HG02763 (cell line): ENCODE measurements at regions not wholly inside any gene's neighbourhood (a gene's known extent, or its start where the extent isn't known, plus 50 kb on each side); places are given as distances from the start of the nearest gene placed in this dataset.
"Not testable (repeated sequence)": the region's sequence is repeated elsewhere in the genome, so short reads cannot be mapped to it uniquely, and the experiment has no call there.

Experiments
- ATAC-seq: cut with Tn5 transposase; IDR thresholded peaks from one replicate; pipeline ENCODE4 v1.9.1; 2021; ENCODE audit warnings: mild to moderate bottlenecking, moderate library complexity; ENCODE audit not compliant: unreplicated experiment

DNA sequence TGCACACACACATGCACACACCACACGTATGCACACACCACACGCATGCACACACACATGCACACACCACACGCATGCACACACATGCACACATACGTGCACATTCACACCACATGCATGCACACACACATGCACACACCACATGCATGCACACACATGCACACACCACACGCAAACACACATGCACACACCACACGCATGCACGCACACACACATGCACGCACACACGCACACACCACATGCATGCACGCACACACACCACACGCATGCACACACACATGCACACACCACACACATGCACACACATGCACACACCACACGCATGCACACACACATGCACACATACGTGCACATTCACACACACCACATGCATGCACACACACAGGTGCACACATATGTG is 169.8 kb upstream of the SALL3 start:
- no peak for ATAC-seq

GRCh38 chr18:78810706-78811105 is 168.9 kb upstream of the SALL3 start:
- no peak for ATAC-seq

GRCh38 chr18:78812067-78812466 is 167.6 kb upstream of the SALL3 start:
- no peak for ATAC-seq

DNA sequence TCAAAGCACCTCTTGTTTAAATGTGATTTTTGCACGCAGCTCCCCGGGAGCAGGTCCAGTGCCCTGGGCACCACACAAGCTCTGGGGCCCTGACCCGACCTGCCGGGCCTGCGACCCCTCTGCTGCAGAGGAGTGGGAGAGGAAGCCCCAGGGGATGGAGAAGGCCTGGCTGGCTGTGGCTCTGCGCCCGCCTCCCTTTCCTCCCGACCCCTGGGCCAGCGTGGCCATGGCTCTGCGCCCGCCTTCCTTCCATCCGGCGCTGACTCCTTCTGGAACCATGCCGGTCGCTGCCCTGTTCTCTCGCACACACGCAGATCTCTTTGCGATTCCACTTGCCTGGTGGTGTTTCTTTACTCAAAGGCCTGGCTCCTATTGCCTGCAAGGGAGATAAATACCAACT is 166.5 kb upstream of the SALL3 start:
- no peak for ATAC-seq

DNA sequence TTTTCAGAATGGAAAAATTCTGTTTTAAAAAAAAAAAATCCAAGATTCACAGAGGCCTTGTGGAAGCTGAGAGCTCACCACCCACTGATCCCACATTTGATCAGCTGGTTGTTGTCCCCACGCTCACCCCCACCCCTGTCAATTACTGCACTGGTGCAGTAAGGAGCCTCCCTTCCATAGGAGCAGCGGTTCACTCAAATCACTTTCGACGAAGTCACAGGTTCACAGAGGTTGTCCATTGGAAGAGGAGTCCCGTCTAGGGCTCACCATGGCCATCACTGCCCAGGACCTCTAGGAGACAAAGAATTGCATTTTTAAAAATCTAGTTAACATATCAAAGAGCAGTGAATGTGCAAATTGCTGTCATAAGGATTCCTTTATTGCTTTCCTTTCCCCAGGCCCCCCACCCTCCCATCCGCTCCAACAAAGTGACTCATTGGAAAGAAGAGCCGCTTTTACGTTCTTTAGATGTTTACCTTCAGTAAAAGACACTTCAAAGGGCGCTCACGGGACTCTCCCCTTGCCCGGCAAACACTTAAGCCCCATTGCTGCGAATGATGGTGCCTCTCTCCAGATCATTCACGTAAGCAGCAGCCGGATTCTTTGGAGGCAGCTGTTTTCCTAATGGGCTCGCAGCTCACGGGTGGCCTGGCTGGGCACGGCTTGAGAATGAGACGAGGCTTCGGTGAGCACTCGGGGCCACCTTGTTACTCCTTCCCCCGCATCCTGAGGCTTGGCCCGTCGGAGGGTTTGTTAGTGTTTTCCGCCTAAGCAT is 165.5 kb upstream of the SALL3 start:
- ATAC-seq = no peak

- ATAC-seq = no peak
Measured at GRCh38 chr18:78814766-78815165, 164.9 kb upstream of the SALL3 start.

GRCh38 chr18:78816114-78816513 is 163.5 kb upstream of the SALL3 start:
- no peak for ATAC-seq

DNA sequence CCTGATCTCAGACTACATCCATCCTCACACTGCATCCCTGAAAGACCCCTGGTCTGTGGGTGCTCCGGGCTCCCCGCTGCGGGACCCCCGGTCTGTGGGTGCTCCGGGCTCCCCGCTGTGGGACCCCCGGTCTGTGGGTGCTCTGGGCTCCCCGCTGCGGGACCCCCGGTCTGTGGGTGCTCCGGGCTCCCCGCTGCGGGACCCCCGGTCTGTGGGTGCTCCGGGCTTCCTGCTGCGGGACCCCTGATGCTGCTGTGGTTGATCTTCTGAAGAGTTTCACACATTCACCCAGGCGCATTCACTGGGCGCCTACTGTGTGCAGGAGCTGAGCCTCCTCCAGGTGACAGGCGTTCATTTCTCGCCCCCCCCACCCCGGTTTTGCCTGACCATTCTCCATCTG is 162.7 kb upstream of the SALL3 start:
- no peak for ATAC-seq

DNA sequence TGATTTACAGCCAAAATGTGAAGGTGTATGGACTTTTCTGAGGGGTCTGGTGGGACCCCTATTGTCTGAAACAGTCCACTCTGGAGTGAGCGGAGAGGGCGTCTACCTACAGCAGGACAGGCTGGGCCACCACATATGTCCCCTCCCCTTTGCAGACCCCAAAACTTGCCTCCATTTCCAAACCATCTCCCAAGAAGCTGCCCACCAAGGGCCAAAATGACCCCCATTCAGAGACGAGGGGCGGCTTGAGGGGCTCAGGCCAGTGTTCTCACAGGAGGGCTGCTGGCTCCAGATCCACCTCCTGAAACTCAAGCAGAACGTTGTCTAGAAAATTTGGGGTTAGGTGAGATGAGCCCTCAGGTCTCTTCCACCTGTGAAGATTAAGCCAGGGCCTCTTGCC is 161.1 kb upstream of the SALL3 start:
- no peak for ATAC-seq

GRCh38 chr18:78818961-78819360 is 160.7 kb upstream of the SALL3 start:
- no peak for ATAC-seq

DNA sequence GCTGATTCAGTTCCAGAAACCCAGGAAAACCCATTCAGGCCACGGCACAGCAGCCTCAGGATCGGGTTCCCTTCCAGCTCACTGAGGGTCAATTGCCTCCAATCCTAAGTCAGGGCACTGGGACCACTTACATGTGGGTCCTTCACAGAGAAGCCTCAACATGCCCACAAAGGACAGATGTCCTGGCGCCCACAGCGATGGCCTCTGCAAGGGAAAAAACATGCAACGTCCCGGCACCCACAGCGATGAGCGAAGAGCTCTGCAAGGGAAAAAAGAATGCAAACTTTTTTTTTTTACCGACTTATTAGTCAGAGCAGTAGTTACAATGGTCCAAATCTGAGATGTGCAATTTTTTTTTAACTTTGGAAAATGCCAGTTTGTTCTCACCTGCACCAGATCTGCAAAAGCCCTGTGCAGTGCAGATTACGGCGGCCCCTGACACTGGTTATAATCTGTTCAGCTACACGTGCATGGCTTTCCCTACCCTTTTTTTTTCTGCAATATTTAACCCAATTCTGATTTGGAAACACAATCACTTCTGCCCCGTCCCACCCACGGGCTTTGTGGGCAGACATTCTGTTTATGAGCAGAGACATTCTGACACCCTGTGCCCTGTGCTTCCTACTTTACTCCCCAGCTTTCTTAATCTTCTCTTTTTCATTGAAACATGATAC is 159.3 kb upstream of the SALL3 start:
- ATAC-seq = no peak

DNA sequence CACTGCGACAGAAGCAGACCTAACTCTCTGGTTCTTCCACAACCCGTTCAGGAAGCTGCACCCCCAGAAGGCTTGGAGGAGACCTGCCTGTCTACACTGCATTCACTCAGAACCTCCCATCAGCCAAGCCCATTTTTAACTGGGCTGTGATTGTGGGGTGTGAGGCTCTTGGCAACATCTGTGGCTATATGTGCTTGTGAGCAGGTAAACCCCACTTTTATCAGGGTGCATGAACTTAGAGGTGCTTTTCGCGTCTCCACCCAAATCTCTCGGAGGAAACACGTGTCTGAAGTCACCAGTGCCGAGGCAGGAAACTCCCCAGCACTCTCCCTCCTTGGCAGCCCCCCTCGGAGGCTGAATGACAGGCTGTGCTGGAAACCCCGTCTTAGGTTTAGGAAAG is 158.2 kb upstream of the SALL3 start:
- no peak for ATAC-seq

GRCh38 chr18:78822171-78822948 is 157.3 kb upstream of the SALL3 start:
- no peak for ATAC-seq

GRCh38 chr18:78822949-78823285 is 156.7 kb upstream of the SALL3 start:
- ATAC-seq = no peak

- ATAC-seq = no peak
Measured at GRCh38 chr18:78825168-78825567, 154.4 kb upstream of the SALL3 start.

GRCh38 chr18:78826631-78827030 is 153.0 kb upstream of the SALL3 start:
- no peak for ATAC-seq

DNA sequence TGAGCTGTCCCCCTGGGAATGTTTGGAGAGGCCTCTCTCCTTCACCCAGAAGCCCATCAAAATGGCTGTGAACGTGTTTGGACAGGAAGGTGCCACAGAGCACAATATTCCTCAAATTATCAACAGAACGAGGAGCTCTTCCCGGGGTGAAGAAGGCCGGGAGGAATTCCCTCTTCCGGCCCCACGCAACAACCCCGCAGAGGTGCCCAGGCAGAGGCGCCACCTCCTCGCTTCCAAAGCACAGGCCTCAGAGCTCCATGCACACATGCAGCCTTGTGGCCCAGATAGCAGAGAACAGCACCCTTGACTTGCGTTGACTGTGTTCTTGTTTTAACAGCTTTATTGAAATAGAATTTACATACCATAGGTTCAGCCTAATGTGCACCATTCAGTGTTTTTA is 152.5 kb upstream of the SALL3 start:
- ATAC-seq = no peak

DNA sequence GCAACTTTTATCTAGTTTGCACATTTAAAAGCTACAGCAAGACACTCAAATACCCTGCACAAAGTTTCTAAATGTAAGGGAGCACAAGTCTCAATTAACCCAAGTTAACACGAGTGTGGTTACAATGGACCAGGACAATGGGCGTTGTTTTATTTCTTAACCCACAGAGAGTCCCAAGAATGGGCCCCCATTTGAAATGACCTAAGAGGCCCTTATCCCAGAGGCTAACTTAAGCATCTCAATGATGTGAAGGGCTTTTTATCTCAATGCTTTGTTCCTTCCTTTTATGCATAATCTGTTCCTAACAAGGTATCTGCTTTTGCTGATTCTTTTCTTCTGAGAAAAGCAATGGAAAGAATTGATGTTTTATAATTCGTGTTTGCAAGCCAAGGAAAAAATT is 151.5 kb upstream of the SALL3 start:
- no peak for ATAC-seq

- ATAC-seq = not testable (repeated sequence)
Measured at GRCh38 chr18:78829026-78829425, 150.6 kb upstream of the SALL3 start.

DNA sequence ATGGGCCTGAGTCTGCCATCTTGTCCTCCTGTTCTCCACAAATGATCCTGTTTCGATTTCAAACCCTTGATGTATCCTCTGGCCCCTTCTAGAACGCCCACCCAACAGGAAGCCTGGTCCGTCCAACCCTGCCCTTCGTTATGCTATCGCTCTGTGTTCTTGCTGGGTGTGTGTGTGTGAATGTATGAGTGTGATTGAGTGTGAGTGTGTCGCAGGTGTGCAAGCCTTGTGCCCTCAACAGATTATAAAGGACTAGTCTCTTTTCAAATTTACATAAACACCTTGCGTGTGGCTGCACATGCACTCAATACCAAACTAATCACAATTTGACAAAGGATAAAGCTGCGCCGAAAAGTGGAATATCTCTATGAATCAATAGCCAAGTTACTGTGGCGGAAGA is 149.5 kb upstream of the SALL3 start:
- no peak for ATAC-seq

DNA sequence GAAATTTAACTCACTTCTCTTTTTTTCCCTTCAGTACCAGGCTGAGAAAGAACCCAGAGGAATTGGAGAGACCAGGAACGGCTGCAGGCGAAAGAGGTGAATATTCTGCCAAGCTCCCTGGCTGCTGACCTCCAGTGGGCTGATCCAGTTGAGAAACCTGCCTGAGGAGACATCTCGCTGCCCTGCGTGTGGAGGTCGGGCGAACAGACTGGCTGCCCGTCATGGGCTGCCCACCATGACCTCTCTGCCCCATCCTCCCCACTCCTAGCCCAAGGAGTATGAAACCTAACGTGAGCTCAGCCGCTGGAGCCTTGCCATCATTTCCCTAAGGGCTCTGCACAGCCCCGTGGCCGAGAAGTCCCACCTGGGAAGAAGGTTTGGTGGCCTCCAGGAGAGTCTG is 148.8 kb upstream of the SALL3 start:
- no peak for ATAC-seq

- ATAC-seq = no peak
Measured at GRCh38 chr18:78831603-78832002, 148.0 kb upstream of the SALL3 start.
